Immature natural killer cell (primary cell): ENCODE measurements at regions not wholly inside any gene's neighbourhood (a gene's known extent, or its start where the extent isn't known, plus 50 kb on each side); places are given as distances from the start of the nearest gene placed in this dataset.

ENCODE experiments used
- DNase-seq, 3 donors: peaks; one replicate each; pipeline ENCODE4 v3.0.0; 2022; ENCODE audit warnings: mixed read lengths in 1 of 3
- H3K27ac Mint-ChIP-seq, 6 donors: one replicate each; pipeline ENCODE4 v1.8.0; 2020; ENCODE audit warnings: mixed read lengths in 6 of 6, mild to moderate bottlenecking in 5 of 6, inconsistent platforms in 4 of 6, moderate library complexity in 3 of 6
- H3K27me3 Mint-ChIP-seq, 3 donors: one replicate each; pipeline ENCODE4 v1.8.0; 2020 to 2021; ENCODE audit warnings: low read depth in 3 of 3, mild to moderate bottlenecking in 3 of 3, mixed read lengths in 3 of 3, moderate library complexity in 3 of 3, inconsistent platforms in 1 of 3
- H3K36me3 Mint-ChIP-seq, 3 donors: one replicate each; pipeline ENCODE4 v1.8.0; 2020; ENCODE audit warnings: mixed read lengths in 3 of 3, inconsistent platforms in 2 of 3, mild to moderate bottlenecking in 2 of 3
- H3K4me1 Mint-ChIP-seq, 2 donors: one replicate each; pipeline ENCODE4 v1.8.0; 2020; ENCODE audit warnings: inconsistent platforms in 2 of 2, mild to moderate bottlenecking in 2 of 2, mixed read lengths in 2 of 2, moderate library complexity in 1 of 2
- H3K4me3 Mint-ChIP-seq, 5 donors: one replicate each; pipeline ENCODE4 v1.8.0; 2020; ENCODE audit warnings: mild to moderate bottlenecking in 5 of 5, mixed read lengths in 5 of 5, inconsistent platforms in 3 of 5, moderate library complexity in 3 of 5
- H3K9me3 Mint-ChIP-seq, 6 donors: one replicate each; pipeline ENCODE4 v1.8.0; 2020; ENCODE audit warnings: mild to moderate bottlenecking in 6 of 6, mixed read lengths in 6 of 6, inconsistent platforms in 4 of 6, moderate library complexity in 3 of 6

GRCh38 chr2:161042990-161043625 is 117.1 kb upstream of the TANK start:
- peaks cover 0 to 6% (median 2%) of the 10 kb centered on the region in 3 donors for H3K27me3 Mint-ChIP-seq

GRCh38 chr2:161044095-161044865 is 115.9 kb upstream of the TANK start:
- Mint-ChIP-seq H3K27me3 (peaks cover 0 to 5% (median 2%) of the 10 kb centered on the region in 3 donors), H3K9me3 (no peaks in the 10 kb centered on the region)

More at GRCh38 chr2:161042990-161043625, 117.1 kb upstream of the TANK start:
- H3K4me1 Mint-ChIP-seq, result no peaks in the 10 kb centered on the region
- no peak overlapping the region for H3K4me3 Mint-ChIP-seq
- no peaks in the 10 kb centered on the region for H3K36me3 Mint-ChIP-seq
- no peak for DNase-seq
- H3K9me3 Mint-ChIP-seq, result no peaks in the 10 kb centered on the region
- no peak overlapping the region for H3K27ac Mint-ChIP-seq

GRCh38 chr2:161044921-161045320 is 115.3 kb upstream of the TANK start:
- H3K27ac Mint-ChIP-seq, result no peak overlapping the region
- H3K9me3 Mint-ChIP-seq, result no peaks in the 10 kb centered on the region
- H3K36me3 Mint-ChIP-seq, result no peaks in the 10 kb centered on the region
- peaks cover 0 to 5% (median 2%) of the 10 kb centered on the region in 3 donors for H3K27me3 Mint-ChIP-seq
- no peak for DNase-seq
- H3K4me1 Mint-ChIP-seq, result no peaks in the 10 kb centered on the region
- no peak overlapping the region for H3K4me3 Mint-ChIP-seq

More at GRCh38 chr2:161044095-161044865, 115.9 kb upstream of the TANK start:
- Mint-ChIP-seq H3K36me3 (no peaks in the 10 kb centered on the region), H3K4me1 (no peaks in the 10 kb centered on the region), H3K27ac (no peak overlapping the region), H3K4me3 (no peak overlapping the region)
- no peak for DNase-seq

GRCh38 chr2:161045726-161046125 is 114.5 kb upstream of the TANK start:
- no peak overlapping the region for H3K4me3 Mint-ChIP-seq
- no peaks in the 10 kb centered on the region for H3K36me3 Mint-ChIP-seq
- DNase-seq, result no peak
- no peaks in the 10 kb centered on the region for H3K4me1 Mint-ChIP-seq
- H3K27ac Mint-ChIP-seq, result no peak overlapping the region
- peaks cover 2 to 6% (median 2%) of the 10 kb centered on the region in 3 donors for H3K27me3 Mint-ChIP-seq
- H3K9me3 Mint-ChIP-seq, result peaks cover 0 to 1% (median 0%) of the 10 kb centered on the region in 6 donors

- no peak overlapping the region for H3K27ac Mint-ChIP-seq
- DNase-seq, result no peak
- H3K36me3 Mint-ChIP-seq, result no peaks in the 10 kb centered on the region
- H3K9me3 Mint-ChIP-seq, result peaks cover 0 to 1% (median 0%) of the 10 kb centered on the region in 6 donors
- H3K4me1 Mint-ChIP-seq, result no peaks in the 10 kb centered on the region
- H3K4me3 Mint-ChIP-seq, result no peak overlapping the region
- peaks cover 1 to 6% (median 1%) of the 10 kb centered on the region in 3 donors for H3K27me3 Mint-ChIP-seq
Observed at GRCh38 chr2:161046876-161047275, 113.4 kb upstream of the TANK start.

GRCh38 chr2:161048317-161048716 is 111.9 kb upstream of the TANK start:
- Mint-ChIP-seq H3K4me1 (no peaks in the 10 kb centered on the region), H3K36me3 (no peaks in the 10 kb centered on the region), H3K4me3 (no peak overlapping the region), H3K27me3 (peaks cover 1 to 16% (median 5%) of the 10 kb centered on the region in 3 donors), H3K9me3 (peaks cover 0 to 1% (median 0%) of the 10 kb centered on the region in 6 donors), H3K27ac (no peak overlapping the region)
- no peak for DNase-seq

- Mint-ChIP-seq H3K4me3 (no peak overlapping the region), H3K36me3 (no peaks in the 10 kb centered on the region), H3K9me3 (peaks cover 0 to 1% (median 0%) of the 10 kb centered on the region in 6 donors), H3K27me3 (peaks cover 1 to 16% (median 5%) of the 10 kb centered on the region in 3 donors), H3K4me1 (no peaks in the 10 kb centered on the region), H3K27ac (no peak overlapping the region)
- DNase-seq, result no peak
Observed at GRCh38 chr2:161049559-161049958, 110.7 kb upstream of the TANK start.

- Mint-ChIP-seq H3K27me3 (peaks cover 1 to 18% (median 5%) of the 10 kb centered on the region in 3 donors), H3K27ac (no peak overlapping the region), H3K4me3 (no peak overlapping the region), H3K36me3 (no peaks in the 10 kb centered on the region), H3K9me3 (peaks cover 0 to 1% (median 0%) of the 10 kb centered on the region in 6 donors), H3K4me1 (no peaks in the 10 kb centered on the region)
- no peak for DNase-seq
Observed at GRCh38 chr2:161052214-161052613, 108.0 kb upstream of the TANK start.

GRCh38 chr2:161055289-161055688 is 104.9 kb upstream of the TANK start:
- no peak overlapping the region for H3K4me3 Mint-ChIP-seq
- no peak for DNase-seq
- no peak overlapping the region for H3K27ac Mint-ChIP-seq
- no peaks in the 10 kb centered on the region for H3K36me3 Mint-ChIP-seq
- no peaks in the 10 kb centered on the region for H3K4me1 Mint-ChIP-seq
- H3K27me3 Mint-ChIP-seq, result peaks cover 1 to 17% (median 6%) of the 10 kb centered on the region in 3 donors
- peaks cover 0 to 1% (median 0%) of the 10 kb centered on the region in 6 donors for H3K9me3 Mint-ChIP-seq

GRCh38 chr2:161059388-161059787 is 100.8 kb upstream of the TANK start:
- no peaks in the 10 kb centered on the region for H3K9me3 Mint-ChIP-seq
- no peaks in the 10 kb centered on the region for H3K36me3 Mint-ChIP-seq
- H3K27ac Mint-ChIP-seq, result no peak overlapping the region
- H3K4me1 Mint-ChIP-seq, result peaks cover 0 to 6% of the 10 kb centered on the region in 2 donors
- no peak overlapping the region for H3K4me3 Mint-ChIP-seq
- no peak for DNase-seq
- peaks cover 1 to 2% (median 2%) of the 10 kb centered on the region in 3 donors for H3K27me3 Mint-ChIP-seq

- no peak overlapping the region for H3K27ac Mint-ChIP-seq
- H3K9me3 Mint-ChIP-seq, result no peaks in the 10 kb centered on the region
- DNase-seq, result no peak
- no peak overlapping the region for H3K4me3 Mint-ChIP-seq
- H3K27me3 Mint-ChIP-seq, result peaks cover 0 to 5% (median 3%) of the 10 kb centered on the region in 3 donors
- H3K4me1 Mint-ChIP-seq, result peaks cover 0 to 6% of the 10 kb centered on the region in 2 donors
- no peaks in the 10 kb centered on the region for H3K36me3 Mint-ChIP-seq
Observed at GRCh38 chr2:161061786-161062185, 98.4 kb upstream of the TANK start.

GRCh38 chr2:161063157-161063945 is 96.9 kb upstream of the TANK start:
- no peaks in the 10 kb centered on the region for H3K9me3 Mint-ChIP-seq
- H3K27me3 Mint-ChIP-seq, result peaks cover 0 to 5% (median 1%) of the 10 kb centered on the region in 3 donors
- H3K4me1 Mint-ChIP-seq, result peaks cover 0 to 6% of the 10 kb centered on the region in 2 donors
- H3K36me3 Mint-ChIP-seq, result no peaks in the 10 kb centered on the region
- H3K27ac Mint-ChIP-seq, result no peak overlapping the region
- peak; percentile 37 to 52 (median 49) for DNase-seq
- H3K4me3 Mint-ChIP-seq, result no peak overlapping the region

- Mint-ChIP-seq H3K4me3 (no peak overlapping the region), H3K9me3 (no peaks in the 10 kb centered on the region), H3K27ac (no peak overlapping the region)
Observed at GRCh38 chr2:161063946-161064306, 96.3 kb upstream of the TANK start.

More at GRCh38 chr2:161063946-161064306, 96.3 kb upstream of the TANK start:
- Mint-ChIP-seq H3K36me3 (no peaks in the 10 kb centered on the region), H3K27me3 (peaks cover 0 to 5% (median 1%) of the 10 kb centered on the region in 3 donors), H3K4me1 (peaks cover 0 to 6% of the 10 kb centered on the region in 2 donors)
- no peak for DNase-seq
